Endothelial cell (in vitro differentiated cells): ENCODE measurements at regions not wholly inside any gene's neighbourhood (a gene's known extent, or its start where the extent isn't known, plus 50 kb on each side); places are given as distances from the start of the nearest gene placed in this dataset.
A peak's percentile ranks its signal among the peaks of the same experiment; 100 is the strongest.

Experiments used
- DNase-seq: peaks from one replicate; pipeline ENCODE4 v3.0.0; 2021; ENCODE audit warnings: low spot score
- H3K27ac Mint-ChIP-seq: one replicate; pipeline ENCODE4 v1.8.0; 2021; ENCODE audit warnings: mixed read lengths, inconsistent platforms; ENCODE audit not compliant: unreplicated experiment
- H3K27me3 Mint-ChIP-seq: one replicate; pipeline ENCODE4 v1.8.0; 2021; ENCODE audit warnings: mild to moderate bottlenecking, moderate library complexity, mixed read lengths, inconsistent platforms; ENCODE audit not compliant: unreplicated experiment
- H3K36me3 Mint-ChIP-seq: one replicate; pipeline ENCODE4 v1.8.0; 2021; ENCODE audit warnings: mild to moderate bottlenecking, low read depth, mixed read lengths, inconsistent platforms; ENCODE audit not compliant: unreplicated experiment
- H3K4me1 Mint-ChIP-seq: one replicate; pipeline ENCODE4 v1.8.0; 2021; ENCODE audit warnings: mild to moderate bottlenecking, mixed read lengths, inconsistent platforms; ENCODE audit not compliant: unreplicated experiment
- H3K4me3 Mint-ChIP-seq: one replicate; pipeline ENCODE4 v1.8.0; 2021; ENCODE audit warnings: mild to moderate bottlenecking, mixed read lengths, inconsistent platforms; ENCODE audit not compliant: unreplicated experiment
- H3K9me3 Mint-ChIP-seq: one replicate; pipeline ENCODE4 v1.8.0; 2021; ENCODE audit warnings: mixed read lengths, inconsistent platforms; ENCODE audit not compliant: unreplicated experiment
- CTCF ChIP-seq: fragments of 200-600 bp; sonication (generic); IDR thresholded peaks from one replicate; pipeline ENCODE4 v1.5.0; 2021; ENCODE audit warnings: antibody characterized with exemption; ENCODE audit not compliant: unreplicated experiment

DNA sequence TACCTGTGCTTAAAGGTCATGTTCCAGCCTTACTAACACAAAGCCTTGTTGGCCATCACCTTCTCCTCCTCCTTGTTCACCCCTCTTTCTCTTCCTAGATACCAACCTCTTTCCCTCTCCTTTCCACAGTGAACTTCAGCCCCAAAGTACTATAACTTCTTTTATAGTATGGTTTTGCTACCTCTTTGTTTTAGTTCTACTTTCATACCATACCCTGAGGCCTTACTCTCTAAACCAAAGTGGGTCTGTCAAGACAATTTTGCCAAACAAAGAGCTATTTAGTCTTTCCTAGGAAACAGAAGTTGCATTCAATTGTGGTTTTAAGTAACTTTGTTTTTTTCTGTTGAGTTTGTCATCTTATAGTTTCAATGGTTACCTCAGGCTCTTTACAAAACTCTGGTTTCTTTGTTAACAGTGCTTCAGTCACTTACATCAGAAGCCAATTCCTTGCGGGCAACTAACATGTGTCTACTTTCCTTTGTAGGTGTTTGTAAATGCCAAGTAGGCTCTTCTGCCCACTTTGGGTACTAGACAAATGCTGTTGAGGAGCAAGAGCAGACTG, 623.9 kb upstream of the PKN2 start:
- DNase-seq: no peak
- no peak for TF ChIP-seq CTCF
- H3K4me3 Mint-ChIP-seq: no peak overlapping the region
- no peaks in the 10 kb centered on the region for H3K9me3 Mint-ChIP-seq
- H3K27ac Mint-ChIP-seq: no peak overlapping the region
- H3K36me3 Mint-ChIP-seq: no peaks in the 10 kb centered on the region
- peaks cover 18% of the 10 kb centered on the region for H3K4me1 Mint-ChIP-seq
- peaks cover 2% of the 10 kb centered on the region for H3K27me3 Mint-ChIP-seq

DNA sequence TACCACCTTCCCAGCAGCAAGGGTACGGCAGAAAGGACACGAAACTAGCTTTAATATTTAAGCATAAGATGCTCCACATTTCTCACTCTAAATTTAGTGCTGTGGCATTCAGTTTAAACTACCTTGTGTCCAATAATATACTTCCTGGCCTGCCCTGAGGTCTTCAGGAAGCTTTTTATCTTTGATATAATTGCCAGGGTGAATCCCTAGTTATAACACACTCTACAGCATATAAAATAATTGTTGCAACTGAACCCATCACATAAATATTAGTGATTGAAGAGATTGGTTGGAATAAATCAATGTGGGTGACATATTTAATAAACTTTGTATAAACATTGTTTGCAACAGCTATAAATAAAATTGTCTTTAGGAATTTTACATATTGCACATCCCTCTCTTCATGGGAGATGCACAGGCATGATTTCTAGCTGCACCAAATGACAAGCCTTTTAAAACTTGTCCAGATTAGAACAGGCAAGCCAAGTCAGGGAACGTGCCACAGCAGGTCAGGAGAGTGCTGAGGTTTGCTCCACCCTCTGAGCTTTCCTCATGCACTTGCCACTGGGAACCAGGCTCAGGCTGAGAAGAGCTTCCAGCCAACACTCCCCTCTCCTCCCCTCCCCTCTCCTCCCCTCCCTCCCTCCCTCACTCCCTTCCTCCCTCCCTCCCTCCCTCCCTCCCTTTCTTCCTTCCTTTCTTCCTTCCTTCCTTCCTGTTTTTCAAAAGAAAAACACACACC, 623.2 kb upstream of the PKN2 start:
- DNase-seq: no peak
- Mint-ChIP-seq H3K9me3 (no peaks in the 10 kb centered on the region), H3K27ac (no peak overlapping the region), H3K4me1 (peaks cover 18% of the 10 kb centered on the region), H3K36me3 (no peaks in the 10 kb centered on the region), H3K4me3 (no peak overlapping the region), H3K27me3 (peaks cover 2% of the 10 kb centered on the region)
- TF ChIP-seq CTCF: no peak

- Mint-ChIP-seq H3K9me3 (no peaks in the 10 kb centered on the region), H3K4me1 (peaks cover 18% of the 10 kb centered on the region), H3K27me3 (peaks cover 2% of the 10 kb centered on the region), H3K4me3 (no peak overlapping the region), H3K36me3 (no peaks in the 10 kb centered on the region), H3K27ac (no peak overlapping the region)
- DNase-seq: peak; percentile 31
- peak; percentile 59 for TF ChIP-seq CTCF
These were observed 622.4 kb upstream of the PKN2 start for GRCh38 chr1:88061492-88062177.

DNA sequence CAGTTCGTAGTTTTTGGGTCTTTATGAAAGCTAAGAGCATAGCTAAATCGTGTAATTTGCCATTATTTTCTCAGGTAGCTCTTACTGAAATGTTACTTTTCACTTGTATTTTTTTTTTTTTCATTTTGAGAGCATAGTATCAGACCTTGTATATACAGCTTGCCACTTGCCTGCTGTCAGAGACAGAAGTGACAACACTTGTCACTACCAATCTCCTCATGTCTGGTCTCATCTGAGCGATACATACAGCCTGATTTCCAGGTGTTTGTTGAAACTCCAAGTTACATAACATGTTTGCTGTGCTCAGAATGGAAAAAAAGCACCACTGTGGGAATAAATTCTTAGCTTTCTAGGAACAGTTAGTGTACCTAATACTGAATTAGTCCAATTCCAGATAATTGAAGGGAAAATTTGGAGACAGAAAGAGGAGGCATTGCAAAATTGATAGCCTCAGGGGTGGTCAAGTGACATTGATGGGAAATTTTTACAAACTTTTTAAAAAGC, 621.4 kb upstream of the PKN2 start:
- peaks cover 14% of the 10 kb centered on the region for H3K4me1 Mint-ChIP-seq
- no peaks in the 10 kb centered on the region for H3K9me3 Mint-ChIP-seq
- H3K27me3 Mint-ChIP-seq: peaks cover 2% of the 10 kb centered on the region
- DNase-seq: no peak
- no peak for TF ChIP-seq CTCF
- H3K36me3 Mint-ChIP-seq: no peaks in the 10 kb centered on the region
- H3K27ac Mint-ChIP-seq: no peak overlapping the region
- no peak overlapping the region for H3K4me3 Mint-ChIP-seq

- Mint-ChIP-seq H3K9me3 (no peaks in the 10 kb centered on the region), H3K36me3 (no peaks in the 10 kb centered on the region), H3K27ac (no peak overlapping the region), H3K4me1 (peaks cover 6% of the 10 kb centered on the region), H3K4me3 (no peak overlapping the region), H3K27me3 (peaks cover 2% of the 10 kb centered on the region)
- no peak for DNase-seq
- TF ChIP-seq CTCF: no peak
These were observed 620.5 kb upstream of the PKN2 start for GRCh38 chr1:88063605-88064004.
